GM23338 (cell line): ENCODE measurements at regions not wholly inside any gene's neighbourhood (a gene's known extent, or its start where the extent isn't known, plus 50 kb on each side); places are given as distances from the start of the nearest gene placed in this dataset.

Experiments
- CREB1 ChIP-seq: fragments of 250-450 bp; sonication (Bioruptor Pico); IDR thresholded peaks from 2 replicates; pipeline ENCODE4 v1.5.0; 2020; ENCODE audit warnings: low read depth, mild to moderate bottlenecking, moderate library complexity
- EZH2phosphoT487 ChIP-seq: fragments of 200-600 bp; sonication (generic); IDR thresholded peaks from one replicate; pipeline ENCODE4 v1.8.1; 2018; ENCODE audit warnings: antibody characterized with exemption; ENCODE audit not compliant: unreplicated experiment
- TF ChIP-seq, protein P1 (sequence below), 2 experiments: fragments of 200-600 bp in 1 of 2; sonication (generic) in 1 of 2; conservative IDR thresholded peaks; 2 replicates each; pipeline versions ENCODE4 v1.5.1 to v1.6.1; 2016 to 2017; ENCODE audit warnings: antibody characterized with exemption in 2 of 2, low read depth in 2 of 2, mild to moderate bottlenecking in 2 of 2, moderate library complexity in 1 of 2

GRCh38 chr16:29231244-29231643 lies 175.3 kb downstream of the NPIPB11 start:
- TF ChIP-seq, protein P1, sequence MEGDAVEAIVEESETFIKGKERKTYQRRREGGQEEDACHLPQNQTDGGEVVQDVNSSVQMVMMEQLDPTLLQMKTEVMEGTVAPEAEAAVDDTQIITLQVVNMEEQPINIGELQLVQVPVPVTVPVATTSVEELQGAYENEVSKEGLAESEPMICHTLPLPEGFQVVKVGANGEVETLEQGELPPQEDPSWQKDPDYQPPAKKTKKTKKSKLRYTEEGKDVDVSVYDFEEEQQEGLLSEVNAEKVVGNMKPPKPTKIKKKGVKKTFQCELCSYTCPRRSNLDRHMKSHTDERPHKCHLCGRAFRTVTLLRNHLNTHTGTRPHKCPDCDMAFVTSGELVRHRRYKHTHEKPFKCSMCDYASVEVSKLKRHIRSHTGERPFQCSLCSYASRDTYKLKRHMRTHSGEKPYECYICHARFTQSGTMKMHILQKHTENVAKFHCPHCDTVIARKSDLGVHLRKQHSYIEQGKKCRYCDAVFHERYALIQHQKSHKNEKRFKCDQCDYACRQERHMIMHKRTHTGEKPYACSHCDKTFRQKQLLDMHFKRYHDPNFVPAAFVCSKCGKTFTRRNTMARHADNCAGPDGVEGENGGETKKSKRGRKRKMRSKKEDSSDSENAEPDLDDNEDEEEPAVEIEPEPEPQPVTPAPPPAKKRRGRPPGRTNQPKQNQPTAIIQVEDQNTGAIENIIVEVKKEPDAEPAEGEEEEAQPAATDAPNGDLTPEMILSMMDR (conservative IDR thresholded peaks at IDR 0.05; ENCODE audit: low read depth in 2 of 2): no peak
- TF ChIP-seq CREB1 (CRISPR knock-in tag) (no peak), EZH2phosphoT487 (no peak)
